Neural cell (in vitro differentiated cells): ENCODE measurements at regions not wholly inside any gene's neighbourhood (a gene's known extent, or its start where the extent isn't known, plus 50 kb on each side); places are given as distances from the start of the nearest gene placed in this dataset.
A peak's percentile ranks its signal among the peaks of the same experiment; 100 is the strongest.

Source experiments
- EP300 ChIP-seq: fragments of 450-650 bp; conservative IDR thresholded peaks from 2 replicates; pipeline ENCODE4 v1.6.1; 2014; ENCODE audit warnings: antibody characterized with exemption, mild to moderate bottlenecking, moderate library complexity; ENCODE audit not compliant: poor library complexity, severe bottlenecking
- EZH2 ChIP-seq: fragments of 200-600, 300-800 bp; shearing (Covaris generic), sonication (generic); IDR thresholded peaks from 2 replicates; pipeline ENCODE4 v1.6.1; 2014; ENCODE audit warnings: antibody characterized with exemption, low read length, borderline replicate concordance, mild to moderate bottlenecking; ENCODE audit not compliant: insufficient read depth, poor library complexity, severe bottlenecking
- MXI1 ChIP-seq: fragments of 450-650 bp; conservative IDR thresholded peaks from 2 replicates; pipeline ENCODE4 v1.6.1; 2014; ENCODE audit warnings: antibody characterized with exemption, mild to moderate bottlenecking; ENCODE audit not compliant: poor library complexity, severe bottlenecking
- POLR2AphosphoS5 ChIP-seq: IDR thresholded peaks from 2 replicates; pipeline ENCODE4 v1.6.1; 2012
- RAD21 ChIP-seq: fragments of 450-650 bp; conservative IDR thresholded peaks from 2 replicates; pipeline ENCODE4 v1.6.1; 2014; ENCODE audit warnings: antibody characterized with exemption, mild to moderate bottlenecking, moderate library complexity
- SMC3 ChIP-seq: fragments of 450-650 bp; conservative IDR thresholded peaks from 2 replicates; pipeline ENCODE4 v1.6.1; 2014; ENCODE audit warnings: antibody characterized with exemption, mild to moderate bottlenecking, moderate library complexity; ENCODE audit not compliant: poor library complexity
- TAF1 ChIP-seq: IDR thresholded peaks from 2 replicates; pipeline ENCODE4 v1.6.1; 2012; ENCODE audit warnings: low read depth
- TF ChIP-seq, protein P1 (sequence below): fragments of 450-650 bp; IDR thresholded peaks from 2 replicates; pipeline ENCODE4 v1.5.1; 2014; ENCODE audit warnings: antibody characterized with exemption, mild to moderate bottlenecking, moderate library complexity; ENCODE audit not compliant: poor library complexity, severe bottlenecking
- TF ChIP-seq, protein P2 (sequence below): IDR thresholded peaks from 2 replicates; pipeline ENCODE4 v1.6.1; 2012; ENCODE audit warnings: borderline replicate concordance

DNA sequence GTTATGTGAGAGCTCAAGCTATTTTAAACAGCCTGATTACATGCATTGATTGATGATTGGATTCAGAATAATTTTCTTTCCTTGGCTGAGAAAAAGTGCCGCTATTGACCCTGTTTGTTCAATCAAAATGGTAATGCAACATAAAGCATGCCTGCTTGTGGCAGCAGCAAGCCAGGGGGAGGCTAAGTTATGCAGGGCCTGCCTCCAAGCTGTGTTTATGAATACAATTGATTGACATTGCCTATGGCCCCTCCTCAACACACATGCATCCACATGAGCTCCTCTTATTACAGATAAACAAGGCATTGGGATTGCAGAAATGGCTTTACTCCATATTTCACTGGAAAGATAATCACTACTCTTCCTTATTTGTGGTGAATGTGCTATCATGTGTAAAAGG lies 395.6 kb downstream of the TDRD15 start:
- TF ChIP-seq, protein P1, sequence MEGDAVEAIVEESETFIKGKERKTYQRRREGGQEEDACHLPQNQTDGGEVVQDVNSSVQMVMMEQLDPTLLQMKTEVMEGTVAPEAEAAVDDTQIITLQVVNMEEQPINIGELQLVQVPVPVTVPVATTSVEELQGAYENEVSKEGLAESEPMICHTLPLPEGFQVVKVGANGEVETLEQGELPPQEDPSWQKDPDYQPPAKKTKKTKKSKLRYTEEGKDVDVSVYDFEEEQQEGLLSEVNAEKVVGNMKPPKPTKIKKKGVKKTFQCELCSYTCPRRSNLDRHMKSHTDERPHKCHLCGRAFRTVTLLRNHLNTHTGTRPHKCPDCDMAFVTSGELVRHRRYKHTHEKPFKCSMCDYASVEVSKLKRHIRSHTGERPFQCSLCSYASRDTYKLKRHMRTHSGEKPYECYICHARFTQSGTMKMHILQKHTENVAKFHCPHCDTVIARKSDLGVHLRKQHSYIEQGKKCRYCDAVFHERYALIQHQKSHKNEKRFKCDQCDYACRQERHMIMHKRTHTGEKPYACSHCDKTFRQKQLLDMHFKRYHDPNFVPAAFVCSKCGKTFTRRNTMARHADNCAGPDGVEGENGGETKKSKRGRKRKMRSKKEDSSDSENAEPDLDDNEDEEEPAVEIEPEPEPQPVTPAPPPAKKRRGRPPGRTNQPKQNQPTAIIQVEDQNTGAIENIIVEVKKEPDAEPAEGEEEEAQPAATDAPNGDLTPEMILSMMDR, result no peak
- TF ChIP-seq POLR2AphosphoS5 (no peak), TAF1 (no peak), MXI1 (no peak), EZH2 (no peak), RAD21 (peak; percentile 26), EP300 (no peak), SMC3 (no peak)
- TF ChIP-seq, protein P2, sequence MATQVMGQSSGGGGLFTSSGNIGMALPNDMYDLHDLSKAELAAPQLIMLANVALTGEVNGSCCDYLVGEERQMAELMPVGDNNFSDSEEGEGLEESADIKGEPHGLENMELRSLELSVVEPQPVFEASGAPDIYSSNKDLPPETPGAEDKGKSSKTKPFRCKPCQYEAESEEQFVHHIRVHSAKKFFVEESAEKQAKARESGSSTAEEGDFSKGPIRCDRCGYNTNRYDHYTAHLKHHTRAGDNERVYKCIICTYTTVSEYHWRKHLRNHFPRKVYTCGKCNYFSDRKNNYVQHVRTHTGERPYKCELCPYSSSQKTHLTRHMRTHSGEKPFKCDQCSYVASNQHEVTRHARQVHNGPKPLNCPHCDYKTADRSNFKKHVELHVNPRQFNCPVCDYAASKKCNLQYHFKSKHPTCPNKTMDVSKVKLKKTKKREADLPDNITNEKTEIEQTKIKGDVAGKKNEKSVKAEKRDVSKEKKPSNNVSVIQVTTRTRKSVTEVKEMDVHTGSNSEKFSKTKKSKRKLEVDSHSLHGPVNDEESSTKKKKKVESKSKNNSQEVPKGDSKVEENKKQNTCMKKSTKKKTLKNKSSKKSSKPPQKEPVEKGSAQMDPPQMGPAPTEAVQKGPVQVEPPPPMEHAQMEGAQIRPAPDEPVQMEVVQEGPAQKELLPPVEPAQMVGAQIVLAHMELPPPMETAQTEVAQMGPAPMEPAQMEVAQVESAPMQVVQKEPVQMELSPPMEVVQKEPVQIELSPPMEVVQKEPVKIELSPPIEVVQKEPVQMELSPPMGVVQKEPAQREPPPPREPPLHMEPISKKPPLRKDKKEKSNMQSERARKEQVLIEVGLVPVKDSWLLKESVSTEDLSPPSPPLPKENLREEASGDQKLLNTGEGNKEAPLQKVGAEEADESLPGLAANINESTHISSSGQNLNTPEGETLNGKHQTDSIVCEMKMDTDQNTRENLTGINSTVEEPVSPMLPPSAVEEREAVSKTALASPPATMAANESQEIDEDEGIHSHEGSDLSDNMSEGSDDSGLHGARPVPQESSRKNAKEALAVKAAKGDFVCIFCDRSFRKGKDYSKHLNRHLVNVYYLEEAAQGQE, result no peak
